ENCODE measurements at regions not wholly inside any gene's neighbourhood (a gene's known extent, or its start where the extent isn't known, plus 50 kb on each side); places are given as distances from the start of the nearest gene placed in this dataset.

GRCh38 chr3:107969994-107970819 is 120.6 kb downstream of the CD47 start:
- intact Hi-C loops (cut with micrococcal nuclease) = no loop called here
- no peak overlapping the region for H3K4me3 Mint-ChIP-seq
- DNase-seq = no peak
- H3K27ac Mint-ChIP-seq = peak overlapping the region; percentile 2
- H3K36me3 Mint-ChIP-seq (ENCODE audit: low read depth) = no peaks in the 10 kb centered on the region
- CTCF ChIA-PET = interaction anchor here (1.0 to 1.8 kb wide), 6 partner anchors 9 to 376 kb away, joined by 3 to 6 read pairs (median 4); no protein-coding TSS in a partner anchor
- no peaks in the 10 kb centered on the region for H3K27me3 Mint-ChIP-seq
- peak; percentile 42 for ATAC-seq
- H3K9me3 Mint-ChIP-seq = no peaks in the 10 kb centered on the region
- POLR2A ChIA-PET = interaction anchor here (0.6 to 1.2 kb wide), 3 partner anchors 10 to 538 kb away, joined by 3 to 4 read pairs (median 4); no protein-coding TSS in a partner anchor
- peaks cover 17% of the 10 kb centered on the region for H3K4me1 Mint-ChIP-seq (ENCODE audit: low read depth)
- TF ChIP-seq CTCF (IDR thresholded peaks at IDR 0.05) = no peak

- TF ChIP-seq CTCF (IDR thresholded peaks at IDR 0.05) = no peak
- POLR2A ChIA-PET = interaction anchor here (1.2 kb wide), 1 partner anchor 16 kb away, joined by 4 read pairs; no protein-coding TSS in a partner anchor
- CTCF ChIA-PET = interaction anchor here (1.0 to 1.8 kb wide), 4 partner anchors 10 to 376 kb away, joined by 3 to 6 read pairs (median 4); no protein-coding TSS in a partner anchor
- Mint-ChIP-seq H3K27me3 (no peaks in the 10 kb centered on the region), H3K9me3 (no peaks in the 10 kb centered on the region), H3K4me1 (ENCODE audit: low read depth) (peaks cover 16% of the 10 kb centered on the region), H3K4me3 (no peak overlapping the region), H3K36me3 (ENCODE audit: low read depth) (no peaks in the 10 kb centered on the region), H3K27ac (no peak overlapping the region)
- DNase-seq (no peak), ATAC-seq (no peak)
- intact Hi-C loops (cut with micrococcal nuclease) = no loop called here
Measured at GRCh38 chr3:107969525-107969924, 121.3 kb downstream of the CD47 start.

- no peak overlapping the region for H3K4me3 Mint-ChIP-seq
- H3K27ac Mint-ChIP-seq = no peak overlapping the region
- ChIA-PET CTCF (no interaction called here), POLR2A (no interaction called here)
- no peaks in the 10 kb centered on the region for H3K27me3 Mint-ChIP-seq
- TF ChIP-seq CTCF (IDR thresholded peaks at IDR 0.05) = no peak
- H3K36me3 Mint-ChIP-seq (ENCODE audit: low read depth) = no peaks in the 10 kb centered on the region
- H3K9me3 Mint-ChIP-seq = no peaks in the 10 kb centered on the region
- ATAC-seq = no peak
- no peak for DNase-seq
- intact Hi-C loops (cut with micrococcal nuclease) = no loop called here
- H3K4me1 Mint-ChIP-seq (ENCODE audit: low read depth) = peaks cover 16% of the 10 kb centered on the region
Measured at GRCh38 chr3:107966276-107966675, 124.6 kb downstream of the CD47 start.

- Mint-ChIP-seq H3K4me1 (ENCODE audit: low read depth) (peaks cover 13% of the 10 kb centered on the region), H3K27ac (no peak overlapping the region), H3K27me3 (no peaks in the 10 kb centered on the region), H3K4me3 (no peak overlapping the region), H3K9me3 (no peaks in the 10 kb centered on the region), H3K36me3 (ENCODE audit: low read depth) (no peaks in the 10 kb centered on the region)
- ATAC-seq = no peak
- ChIA-PET CTCF (interaction anchor here (1.0 to 1.2 kb wide), 3 partner anchors 9 to 57 kb away, joined by 3 read pairs; no protein-coding TSS in a partner anchor), POLR2A (no interaction called here)
- no peak for TF ChIP-seq CTCF (IDR thresholded peaks at IDR 0.05)
- DNase-seq = no peak
- intact Hi-C loops (cut with micrococcal nuclease) = no loop called here
Measured at GRCh38 chr3:107965136-107965655, 125.6 kb downstream of the CD47 start.

- H3K9me3 Mint-ChIP-seq = no peaks in the 10 kb centered on the region
- POLR2A ChIA-PET = interaction anchor here (0.7 kb wide), 1 partner anchor 13 kb away, joined by 3 read pairs; no protein-coding TSS in a partner anchor
- H3K4me3 Mint-ChIP-seq = no peak overlapping the region
- no peaks in the 10 kb centered on the region for H3K27me3 Mint-ChIP-seq
- CTCF ChIA-PET = no interaction called here
- no peaks in the 10 kb centered on the region for H3K36me3 Mint-ChIP-seq (ENCODE audit: low read depth)
- peaks cover 2% of the 10 kb centered on the region for H3K4me1 Mint-ChIP-seq (ENCODE audit: low read depth)
- intact Hi-C loops (cut with micrococcal nuclease) = no loop called here
- ATAC-seq = no peak
- no peak for TF ChIP-seq CTCF (IDR thresholded peaks at IDR 0.05)
- no peak overlapping the region for H3K27ac Mint-ChIP-seq
- no peak for DNase-seq
Measured at GRCh38 chr3:107963581-107963980, 127.2 kb downstream of the CD47 start.
